HG03045 (cell line): ENCODE measurements at regions not wholly inside any gene's neighbourhood (a gene's known extent, or its start where the extent isn't known, plus 50 kb on each side); places are given as distances from the start of the nearest gene placed in this dataset.
A peak's percentile ranks its signal among the peaks of the same experiment; 100 is the strongest.

Experiments
- ATAC-seq: cut with Tn5 transposase; IDR thresholded peaks from one replicate; pipeline ENCODE4 v1.9.1; 2021; ENCODE audit warnings: mild to moderate bottlenecking, moderate library complexity; ENCODE audit not compliant: unreplicated experiment

GRCh38 chr11:19478891-19479290, 233.7 kb upstream of the NAV2 start:
- no peak for ATAC-seq

GRCh38 chr11:19474954-19475721, 234.4 kb upstream of the E2F8 start:
- peak; percentile 83 for ATAC-seq

GRCh38 chr11:19474211-19474610, 233.5 kb upstream of the E2F8 start:
- no peak for ATAC-seq

GRCh38 chr11:19472679-19473078, 231.9 kb upstream of the E2F8 start:
- ATAC-seq: no peak

GRCh38 chr11:19467904-19468303, 227.2 kb upstream of the E2F8 start:
- no peak for ATAC-seq

- ATAC-seq: no peak
Measured at GRCh38 chr11:19466314-19466713, 225.6 kb upstream of the E2F8 start.

- no peak for ATAC-seq
Measured at GRCh38 chr11:19463976-19464375, 223.2 kb upstream of the E2F8 start.

- ATAC-seq: no peak
Measured at GRCh38 chr11:19460718-19461405, 220.1 kb upstream of the E2F8 start.

- ATAC-seq: no peak
Measured at GRCh38 chr11:19459240-19459639, 218.5 kb upstream of the E2F8 start.

GRCh38 chr11:19458721-19459120, 218.0 kb upstream of the E2F8 start:
- no peak for ATAC-seq

GRCh38 chr11:19458231-19458630, 217.5 kb upstream of the E2F8 start:
- no peak for ATAC-seq

- no peak for ATAC-seq
Measured at GRCh38 chr11:19455731-19456130, 215.0 kb upstream of the E2F8 start.

- ATAC-seq: no peak
Measured at GRCh38 chr11:19453651-19454257, 213.0 kb upstream of the E2F8 start.

GRCh38 chr11:19451609-19452008, 210.9 kb upstream of the E2F8 start:
- ATAC-seq: no peak

- no peak for ATAC-seq
Measured at GRCh38 chr11:19450282-19450681, 209.5 kb upstream of the E2F8 start.

GRCh38 chr11:19448651-19449050, 207.9 kb upstream of the E2F8 start:
- ATAC-seq: no peak

GRCh38 chr11:19447150-19447566, 206.4 kb upstream of the E2F8 start:
- no peak for ATAC-seq

GRCh38 chr11:19445771-19446170, 205.0 kb upstream of the E2F8 start:
- ATAC-seq: no peak

GRCh38 chr11:19444231-19444630, 203.5 kb upstream of the E2F8 start:
- ATAC-seq: no peak

GRCh38 chr11:19442554-19442910, 201.8 kb upstream of the E2F8 start:
- no peak for ATAC-seq

GRCh38 chr11:19441752-19442553, 201.2 kb upstream of the E2F8 start:
- peak; percentile 95 for ATAC-seq
